DMS 273 treated with DMSO at 0.1 percent for 48 hours (cell line): ENCODE measurements at regions not wholly inside any gene's neighbourhood (a gene's known extent, or its start where the extent isn't known, plus 50 kb on each side); places are given as distances from the start of the nearest gene placed in this dataset.

ENCODE experiments used
- DNase-seq: peaks from one replicate; lab custom pipeline; 2025; lab: John Stamatoyannopoulos, UW

DNA sequence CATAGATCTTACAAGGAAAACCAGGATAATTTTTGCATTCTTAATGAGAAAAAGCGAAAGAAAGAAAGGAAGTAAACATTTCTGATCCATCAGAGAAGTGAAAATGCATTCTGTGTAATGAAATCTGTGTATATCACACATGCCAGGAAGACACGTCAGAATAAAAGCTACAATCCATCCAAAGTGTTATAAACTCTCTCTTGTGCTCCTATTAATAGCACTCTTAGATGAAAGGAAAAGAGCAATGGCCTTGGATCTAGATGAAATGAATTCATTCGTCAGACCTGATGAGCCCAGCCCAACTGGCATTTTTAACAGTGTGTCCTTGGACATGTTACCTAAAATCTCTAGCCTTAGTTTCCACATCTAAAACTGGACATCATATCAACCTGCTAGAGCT, 885.5 kb downstream of the CDH11 start:
- DNase-seq, result no peak

- no peak for DNase-seq
Measured at GRCh38 chr16:64234200-64234599, 887.7 kb downstream of the CDH11 start.

DNA sequence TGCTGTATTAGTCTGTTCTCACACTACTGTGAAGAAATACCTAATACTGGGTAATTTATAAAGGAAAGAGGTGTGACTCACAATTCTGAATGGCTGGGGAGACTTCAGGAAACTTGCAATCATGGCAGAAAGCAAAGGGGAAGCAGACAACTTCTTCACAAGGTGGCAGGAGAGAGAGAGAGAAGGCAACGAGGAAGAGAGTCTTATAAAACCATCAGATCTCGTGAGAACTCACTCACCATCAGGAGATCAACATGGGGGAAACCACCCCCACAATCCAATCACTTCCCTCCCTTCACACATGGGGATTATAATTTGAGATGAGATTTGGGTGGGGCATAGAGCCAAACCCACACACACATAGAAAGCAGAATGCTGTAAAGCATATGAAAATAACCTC, 896.2 kb downstream of the CDH11 start:
- no peak for DNase-seq

DNA sequence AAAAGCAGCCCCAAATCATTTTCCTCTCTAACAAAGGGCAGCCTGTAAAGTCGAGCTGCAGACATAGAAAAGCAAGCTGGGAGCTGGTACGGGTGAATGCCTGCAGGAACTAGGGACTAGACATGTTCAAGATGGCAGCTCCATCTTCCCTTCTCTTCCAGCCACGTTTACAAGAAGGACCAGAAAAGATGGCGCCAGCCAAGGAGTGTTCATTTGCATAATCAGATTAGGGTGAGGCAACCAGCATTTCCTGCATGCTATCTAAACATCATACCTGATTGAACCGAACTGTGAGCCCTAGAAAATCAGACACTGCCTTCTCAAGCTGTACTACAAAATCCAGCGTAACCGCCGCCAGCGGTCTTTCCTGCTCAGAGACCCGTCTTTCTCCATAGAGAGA, 896.8 kb downstream of the CDH11 start:
- no peak for DNase-seq

GRCh38 chr16:64217789-64218535, 903.9 kb downstream of the CDH11 start:
- no peak for DNase-seq

DNA sequence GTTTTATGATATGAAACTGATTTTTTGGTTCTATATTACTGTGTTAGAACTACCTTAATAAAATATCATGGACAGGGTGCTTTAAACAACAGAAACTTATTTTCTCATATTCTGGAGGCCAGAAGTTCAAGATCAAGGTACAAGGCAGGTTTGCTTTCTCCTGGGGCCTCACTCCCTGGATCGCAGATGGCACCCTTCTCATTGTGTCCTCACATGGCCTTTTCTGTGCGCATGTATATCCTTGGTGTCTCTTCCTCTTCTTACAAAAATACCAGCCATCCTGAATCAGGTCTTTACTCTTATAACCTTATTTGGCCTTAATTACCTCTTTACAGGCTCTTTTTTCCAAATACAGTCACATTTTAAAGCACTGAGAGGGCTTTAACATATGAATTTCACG, 906.1 kb downstream of the CDH11 start:
- DNase-seq, result no peak

GRCh38 chr16:64211331-64211730, 910.5 kb downstream of the CDH11 start:
- no peak for DNase-seq

- peak; percentile 78 for DNase-seq
Measured at GRCh38 chr16:64206862-64207261, 915.0 kb downstream of the CDH11 start.

DNA sequence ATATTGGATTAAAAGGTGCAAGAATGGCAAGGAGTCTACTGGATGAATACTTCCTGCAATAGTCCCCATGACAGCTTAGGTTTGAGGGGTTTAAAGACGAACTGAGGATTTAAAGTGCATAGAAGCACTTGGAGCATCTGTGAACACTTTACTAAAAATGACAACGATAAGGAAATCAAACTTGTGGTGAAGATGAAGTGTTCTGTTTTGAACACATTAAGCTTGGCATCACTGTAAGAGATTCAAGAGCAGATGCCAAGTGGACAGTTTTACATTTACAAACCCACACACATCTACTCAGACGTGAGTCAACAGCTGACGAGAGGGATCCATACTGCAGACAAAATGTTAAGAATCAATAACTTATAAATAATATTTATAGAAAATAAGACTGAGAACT, 918.7 kb downstream of the CDH11 start:
- no peak for DNase-seq

DNA sequence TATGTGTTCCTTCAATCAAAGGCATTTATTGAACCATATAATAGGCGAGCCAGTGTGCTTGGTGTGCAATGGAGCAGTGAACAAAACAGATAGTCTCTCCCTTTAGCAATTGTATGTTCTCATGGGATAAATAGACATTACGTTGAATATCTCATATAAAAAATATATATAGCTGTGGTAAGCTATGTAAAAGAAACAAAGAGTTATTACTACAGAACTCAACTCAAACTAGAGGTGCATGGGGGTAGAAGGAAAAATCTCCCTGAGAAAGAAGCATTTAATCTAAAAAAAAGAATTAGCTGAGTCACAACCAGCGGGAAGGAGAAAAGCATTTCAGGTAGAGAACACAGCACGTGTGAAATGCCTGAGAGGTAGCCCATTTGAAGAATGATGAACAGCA, 919.3 kb downstream of the CDH11 start:
- DNase-seq, result no peak

- DNase-seq, result no peak
Measured at GRCh38 chr16:64196444-64196843, 925.4 kb downstream of the CDH11 start.

DNA sequence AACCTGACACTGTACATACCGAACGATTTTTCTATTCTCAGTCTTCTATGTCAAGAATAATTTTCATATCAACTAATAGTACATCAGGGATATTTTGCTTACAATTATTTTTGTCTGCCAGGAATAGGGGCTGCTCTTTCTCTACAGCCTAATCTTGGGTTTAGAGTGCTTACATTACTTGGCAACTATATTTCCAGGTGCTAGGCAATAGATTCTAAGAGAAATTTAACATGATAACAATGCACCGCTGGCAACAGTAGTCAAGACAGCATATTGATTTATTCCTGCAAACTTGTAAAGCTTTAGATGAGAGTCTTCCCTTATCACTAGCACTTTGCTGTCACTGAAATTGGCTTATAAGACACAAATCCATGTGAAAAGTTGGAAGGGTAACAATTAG, 935.9 kb downstream of the CDH11 start:
- DNase-seq, result no peak

GRCh38 chr16:64184156-64184555, 937.7 kb downstream of the CDH11 start:
- no peak for DNase-seq

- DNase-seq, result no peak
Measured at GRCh38 chr16:64182985-64183384, 938.9 kb downstream of the CDH11 start.

- DNase-seq, result no peak
Measured at GRCh38 chr16:64181271-64181925, 940.5 kb downstream of the CDH11 start.

GRCh38 chr16:64180136-64180900, 941.5 kb downstream of the CDH11 start:
- DNase-seq, result no peak

DNA sequence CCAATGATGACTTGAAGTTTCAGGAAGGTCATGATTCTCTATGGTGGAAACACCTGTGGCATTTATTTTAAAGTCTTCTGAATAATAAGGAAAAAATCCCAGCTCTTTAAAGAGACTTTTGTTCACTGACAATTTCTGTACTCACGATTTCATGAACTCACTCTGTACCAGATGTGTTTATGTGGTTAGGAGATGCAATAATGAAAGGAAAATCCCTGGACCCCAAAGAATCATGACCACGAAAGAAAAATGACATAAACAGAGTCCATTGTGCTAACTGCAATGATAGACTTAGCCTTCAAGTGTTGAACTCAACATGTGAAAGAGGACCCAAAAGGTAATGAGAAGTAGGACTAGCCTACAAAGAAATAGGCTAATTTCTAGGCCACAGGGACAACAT, 947.5 kb downstream of the CDH11 start:
- no peak for DNase-seq

GRCh38 chr16:64172652-64173051, 949.2 kb downstream of the CDH11 start:
- DNase-seq, result no peak

DNA sequence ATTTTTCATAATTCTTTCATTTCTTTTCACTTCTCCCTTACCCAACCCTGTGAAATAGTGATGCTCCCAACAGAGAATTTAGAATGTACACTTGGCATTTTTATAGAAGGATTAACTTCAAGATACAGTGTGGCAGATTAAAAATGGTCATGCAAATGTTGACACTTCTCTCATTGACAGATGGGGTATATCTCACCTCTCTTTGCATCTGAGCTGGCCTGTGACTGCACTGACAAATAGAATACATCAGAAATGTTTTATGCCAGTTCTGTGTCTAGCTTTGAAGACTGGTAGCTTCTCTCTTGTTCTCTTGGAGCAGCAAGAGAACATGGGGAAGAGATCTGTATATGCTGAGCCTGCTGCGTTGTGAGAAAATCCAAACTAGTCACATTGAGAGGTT, 949.6 kb downstream of the CDH11 start:
- DNase-seq, result no peak

DNA sequence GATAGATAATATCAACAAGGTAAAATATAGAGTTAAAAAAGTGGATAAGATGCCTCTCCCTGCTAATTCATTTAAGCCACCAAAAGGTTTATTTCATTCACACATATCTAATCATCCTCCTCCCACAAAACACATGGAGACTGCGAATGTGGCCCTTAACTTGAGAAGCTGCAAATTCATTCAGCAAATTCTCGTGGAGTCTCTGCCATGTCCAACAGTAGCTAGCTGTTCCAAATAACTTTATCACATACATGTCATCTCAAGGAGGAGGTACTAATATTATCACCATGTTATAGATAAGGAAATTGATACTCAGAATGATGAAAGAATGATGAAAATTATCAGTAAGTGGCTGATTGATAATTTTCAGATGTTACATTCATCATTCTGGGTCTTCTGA, 950.2 kb downstream of the CDH11 start:
- no peak for DNase-seq

DNA sequence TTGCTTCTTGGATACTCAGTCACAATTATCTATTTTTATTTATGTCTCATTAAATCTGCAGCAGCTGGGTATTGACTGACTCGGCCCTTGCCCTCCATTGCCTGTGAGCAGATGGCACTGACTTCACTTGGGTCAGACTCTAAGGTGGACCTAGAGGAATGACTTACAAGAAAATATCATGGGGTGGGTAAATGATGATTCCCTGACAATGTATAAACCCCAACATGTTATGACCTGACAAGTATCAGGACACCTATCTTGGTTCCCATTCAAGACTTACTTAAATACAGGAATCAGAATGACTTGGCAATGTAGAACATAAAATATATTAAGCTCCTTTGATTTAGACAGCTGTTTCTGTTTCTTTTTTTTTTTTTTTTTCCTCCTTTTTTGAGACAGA, 953.5 kb downstream of the CDH11 start:
- DNase-seq, result no peak

GRCh38 chr16:64167936-64168335, 953.9 kb downstream of the CDH11 start:
- no peak for DNase-seq

DNA sequence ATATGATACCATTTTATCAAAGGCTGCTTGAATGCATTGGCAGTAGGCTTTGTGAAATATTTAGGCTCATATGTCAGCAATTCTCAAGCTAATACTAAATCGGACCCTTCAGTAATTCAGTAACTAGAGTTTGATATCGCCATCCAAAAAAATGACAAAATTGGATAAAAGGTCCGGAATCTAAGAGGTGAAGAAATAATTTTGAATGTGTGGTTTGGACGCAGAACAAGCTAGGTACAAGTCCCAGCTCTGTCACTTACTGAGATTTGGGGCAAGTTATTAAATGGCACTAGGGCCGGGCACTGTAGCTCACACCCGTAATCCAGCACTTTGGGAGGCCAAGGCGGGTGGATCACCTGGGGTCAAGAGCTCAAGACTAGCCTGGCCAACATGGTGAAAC, 956.5 kb downstream of the CDH11 start:
- DNase-seq, result no peak
